Gastrocnemius medialis (tissue), 4 donors: ENCODE measurements at regions not wholly inside any gene's neighbourhood (a gene's known extent, or its start where the extent isn't known, plus 50 kb on each side); places are given as distances from the start of the nearest gene placed in this dataset.

Source experiments
- ATAC-seq, 2 donors: fragments of 150-250 bp; one replicate each; pipeline ENCODE4 v1.9.1; 2016
- DNase-seq, 2 donors: peaks; one replicate each; pipeline ENCODE4 v3.0.0-alpha.2; 2019
- H3K27ac ChIP-seq, 4 donors: fragments of 200-600 bp; sonication (generic); 1 replicate in 1 of 4; 2 replicates in 3 of 4; pipeline ENCODE4 v1.5.1; 2016 to 2018; ENCODE audit warnings: mild to moderate bottlenecking in 2 of 4, moderate library complexity in 1 of 4
- H3K27me3 ChIP-seq, 3 donors: fragments of 200-600 bp; sonication (generic) in 2 of 3; 1 replicate in 1 of 3; 2 replicates in 2 of 3; pipeline versions ENCODE4 v1.5.1 to v1.6.0; 2016 to 2019; ENCODE audit warnings: mild to moderate bottlenecking in 1 of 3, moderate library complexity in 1 of 3
- H3K36me3 ChIP-seq, 2 donors: fragments of 200-600 bp; sonication (generic) in 1 of 2; one replicate each; pipeline ENCODE4 v1.5.1; 2017 to 2018
- H3K4me1 ChIP-seq, 2 donors: fragments of 200-600 bp; sonication (generic) in 1 of 2; one replicate each; pipeline ENCODE4 v1.5.1; 2016 to 2017; ENCODE audit warnings: mild to moderate bottlenecking in 2 of 2
- H3K4me3 ChIP-seq, 4 donors: fragments of 200-600 bp; sonication (generic) in 3 of 4; 1 replicate in 1 of 4; 2 replicates in 3 of 4; pipeline ENCODE4 v1.5.1; 2016 to 2019; ENCODE audit warnings: mild to moderate bottlenecking in 2 of 4
- H3K9me3 ChIP-seq, 3 donors: fragments of 200-600 bp; sonication (generic) in 2 of 3; 1 replicate in 1 of 3; 2 replicates in 2 of 3; pipeline ENCODE4 v1.5.1; 2016 to 2019
- POLR2A ChIP-seq, 2 donors: fragments of 450-650 bp; IDR thresholded peaks; one replicate each; pipeline ENCODE4 v1.6.1; 2017; ENCODE audit warnings: antibody characterized with exemption in 2 of 2, mild to moderate bottlenecking in 2 of 2, moderate library complexity in 2 of 2
- in situ Hi-C, 4 donors: fragments of 200-750 bp; cut with MboI; loops; one replicate each; pipeline versions ENCODE4 v1.15.0 to v1.8.0; 2017; ENCODE audit warnings: low sequenced_read_pairs in 4 of 4
- intact Hi-C: fragments of 100-400 bp; cut with DNase I; formaldehyde crosslinking; loops from one replicate; pipeline ENCODE4 v1.15.1; 2023; ENCODE audit warnings: low total_unique reads
- TF ChIP-seq, protein P1 (sequence below), 5 experiments: fragments of 450-650 bp in 3 of 5; fragments of 200-600 bp in 2 of 5; sonication (generic) in 2 of 5; IDR thresholded peaks in 4 of 5; conservative IDR thresholded peaks in 1 of 5; 1 replicate in 4 of 5; 2 replicates in 1 of 5; pipeline ENCODE4 v1.5.1; 2016 to 2019; ENCODE audit warnings: antibody characterized with exemption in 5 of 5, mild to moderate bottlenecking in 3 of 5, moderate library complexity in 3 of 5

DNA sequence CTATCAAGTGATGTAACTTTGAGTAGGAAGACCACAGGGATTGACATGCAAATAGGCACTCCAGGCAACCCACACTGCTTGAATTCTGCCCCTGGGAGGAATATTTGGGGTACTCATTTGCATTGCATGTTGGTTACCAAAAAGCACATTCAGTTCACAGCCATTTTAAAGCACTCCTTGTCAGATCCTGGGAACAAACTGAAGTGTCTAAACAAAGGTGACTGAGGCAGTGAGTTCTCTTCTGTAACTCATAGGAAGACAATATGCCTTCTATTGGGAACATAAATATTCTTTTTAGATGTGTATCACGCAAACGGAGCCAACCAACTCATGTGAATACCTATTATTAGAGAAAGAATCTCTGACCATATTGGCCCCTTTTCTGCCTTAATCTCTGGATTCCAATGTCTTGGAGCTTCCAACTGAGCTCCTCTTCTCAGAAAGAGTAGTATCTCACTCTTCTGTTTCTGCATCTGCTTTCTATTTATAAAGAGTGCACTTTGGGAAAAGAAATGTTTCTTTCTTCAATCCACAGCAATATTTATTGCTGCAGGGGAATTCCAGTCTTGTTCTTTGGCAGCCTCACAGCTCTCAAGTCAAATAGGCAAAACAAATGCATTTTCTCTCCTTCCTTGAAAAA lies 125.7 kb upstream of the NBEA start:
- intact Hi-C loops: no loop called here
- in situ Hi-C loops: no loop called here
- H3K27me3 ChIP-seq: no peaks in the 10 kb centered on the region
- H3K27ac ChIP-seq: no peak overlapping the region
- no peaks in the 10 kb centered on the region for H3K36me3 ChIP-seq
- H3K4me3 ChIP-seq: no peak overlapping the region
- TF ChIP-seq POLR2A (IDR thresholded peaks at IDR 0.05): no peak
- TF ChIP-seq, protein P1, sequence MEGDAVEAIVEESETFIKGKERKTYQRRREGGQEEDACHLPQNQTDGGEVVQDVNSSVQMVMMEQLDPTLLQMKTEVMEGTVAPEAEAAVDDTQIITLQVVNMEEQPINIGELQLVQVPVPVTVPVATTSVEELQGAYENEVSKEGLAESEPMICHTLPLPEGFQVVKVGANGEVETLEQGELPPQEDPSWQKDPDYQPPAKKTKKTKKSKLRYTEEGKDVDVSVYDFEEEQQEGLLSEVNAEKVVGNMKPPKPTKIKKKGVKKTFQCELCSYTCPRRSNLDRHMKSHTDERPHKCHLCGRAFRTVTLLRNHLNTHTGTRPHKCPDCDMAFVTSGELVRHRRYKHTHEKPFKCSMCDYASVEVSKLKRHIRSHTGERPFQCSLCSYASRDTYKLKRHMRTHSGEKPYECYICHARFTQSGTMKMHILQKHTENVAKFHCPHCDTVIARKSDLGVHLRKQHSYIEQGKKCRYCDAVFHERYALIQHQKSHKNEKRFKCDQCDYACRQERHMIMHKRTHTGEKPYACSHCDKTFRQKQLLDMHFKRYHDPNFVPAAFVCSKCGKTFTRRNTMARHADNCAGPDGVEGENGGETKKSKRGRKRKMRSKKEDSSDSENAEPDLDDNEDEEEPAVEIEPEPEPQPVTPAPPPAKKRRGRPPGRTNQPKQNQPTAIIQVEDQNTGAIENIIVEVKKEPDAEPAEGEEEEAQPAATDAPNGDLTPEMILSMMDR (IDR thresholded peaks at IDR 0.05 in 4 of 5, conservative IDR thresholded peaks at IDR 0.05 in 1 of 5): no peak
- peaks cover 0 to 4% (median 0%) of the 10 kb centered on the region in 3 donors for H3K9me3 ChIP-seq
- DNase-seq: no peak
- no peak for ATAC-seq
- peaks cover 0 to 6% of the 10 kb centered on the region in 2 donors for H3K4me1 ChIP-seq

DNA sequence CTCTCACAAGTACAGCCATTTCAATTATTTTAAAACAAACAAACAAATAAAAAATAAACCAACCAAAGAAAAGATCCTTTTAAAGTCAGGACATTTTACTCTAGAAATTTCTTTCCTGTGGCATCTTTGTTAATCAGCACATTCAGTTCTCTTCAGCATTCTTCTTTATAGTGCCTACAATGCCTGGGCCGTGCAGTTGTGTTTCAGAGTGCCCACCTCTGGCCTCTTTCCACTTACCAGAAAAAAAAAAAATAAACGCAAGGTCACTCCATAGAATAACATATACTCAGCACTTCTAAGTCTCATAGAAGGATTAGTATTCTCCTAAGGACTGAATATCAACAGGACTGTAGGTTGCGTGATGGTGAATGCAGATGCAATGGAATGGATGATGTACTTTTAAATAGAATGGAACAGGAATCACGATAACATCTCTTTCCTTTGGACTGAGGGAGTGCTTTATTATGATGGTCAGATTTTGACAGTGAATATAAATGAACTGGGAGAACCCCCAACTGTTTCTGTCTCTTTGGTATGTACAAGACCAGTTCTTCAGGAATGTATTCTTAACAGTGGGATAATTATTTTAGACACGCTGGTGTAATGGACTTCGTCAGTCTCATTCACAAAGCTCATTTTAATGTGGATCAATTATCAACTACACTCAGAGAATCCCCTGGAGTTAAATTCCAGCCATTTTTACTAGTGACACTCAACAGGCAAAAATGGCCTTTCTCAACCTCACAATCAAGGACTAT lies 125.0 kb upstream of the NBEA start:
- Histone ChIP-seq H3K36me3 (no peaks in the 10 kb centered on the region), H3K4me1 (peaks cover 0 to 6% of the 10 kb centered on the region in 2 donors), H3K27me3 (no peaks in the 10 kb centered on the region), H3K4me3 (no peak overlapping the region), H3K9me3 (peaks cover 0 to 4% (median 0%) of the 10 kb centered on the region in 3 donors), H3K27ac (no peak overlapping the region)
- DNase-seq (no peak), ATAC-seq (no peak)
- in situ Hi-C loops (no loop called here), intact Hi-C loops (no loop called here)
- TF ChIP-seq, protein P1 (IDR thresholded peaks at IDR 0.05 in 4 of 5, conservative IDR thresholded peaks at IDR 0.05 in 1 of 5): no peak
- TF ChIP-seq POLR2A (IDR thresholded peaks at IDR 0.05): no peak

GRCh38 chr13:34822650-34823049 lies 119.4 kb upstream of the NBEA start:
- Histone ChIP-seq H3K9me3 (no peaks in the 10 kb centered on the region), H3K4me1 (no peaks in the 10 kb centered on the region), H3K27me3 (no peaks in the 10 kb centered on the region), H3K4me3 (no peak overlapping the region), H3K36me3 (no peaks in the 10 kb centered on the region), H3K27ac (no peak overlapping the region)
- TF ChIP-seq, protein P1 (IDR thresholded peaks at IDR 0.05 in 4 of 5, conservative IDR thresholded peaks at IDR 0.05 in 1 of 5): no peak
- TF ChIP-seq POLR2A (IDR thresholded peaks at IDR 0.05): no peak
- in situ Hi-C loops: no loop called here
- ATAC-seq (no peak), DNase-seq (no peak)
- intact Hi-C loops: no loop called here

DNA sequence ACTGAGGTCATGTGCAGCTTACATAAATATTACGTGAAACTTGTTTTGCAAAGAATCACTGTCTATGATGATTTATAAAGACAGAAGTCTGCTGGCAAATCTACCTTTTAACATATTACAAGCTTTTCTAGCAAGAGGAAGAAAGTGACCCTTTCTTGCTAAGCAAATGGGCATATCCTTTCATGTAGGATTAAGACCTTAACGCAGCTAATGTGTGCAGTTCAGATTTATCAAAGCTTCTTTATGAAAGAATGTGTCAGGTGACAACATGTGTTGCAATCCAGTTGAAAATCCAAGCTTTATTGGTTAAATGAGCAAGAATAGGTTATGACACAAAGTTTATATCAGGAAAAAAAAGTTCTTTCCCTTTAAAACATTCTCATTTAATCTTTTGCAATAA lies 115.6 kb upstream of the NBEA start:
- Histone ChIP-seq H3K4me3 (no peak overlapping the region), H3K4me1 (no peaks in the 10 kb centered on the region), H3K36me3 (no peaks in the 10 kb centered on the region), H3K9me3 (no peaks in the 10 kb centered on the region), H3K27me3 (no peaks in the 10 kb centered on the region), H3K27ac (no peak overlapping the region)
- TF ChIP-seq, protein P1 (IDR thresholded peaks at IDR 0.05 in 4 of 5, conservative IDR thresholded peaks at IDR 0.05 in 1 of 5): no peak
- TF ChIP-seq POLR2A (IDR thresholded peaks at IDR 0.05): no peak
- no peak for DNase-seq
- intact Hi-C loops (no loop called here), in situ Hi-C loops (no loop called here)
- ATAC-seq: no peak
